GM12865 (cell line): ENCODE measurements at regions not wholly inside any gene's neighbourhood (a gene's known extent, or its start where the extent isn't known, plus 50 kb on each side); places are given as distances from the start of the nearest gene placed in this dataset.

Source experiments
- DNase-seq: peaks from one replicate; pipeline ENCODE4 v3.0.0; 2010; ENCODE audit warnings: low read depth
- H3K4me3 ChIP-seq: 2 replicates; pipeline ENCODE4 v1.5.1; 2011; ENCODE audit warnings: mild to moderate bottlenecking, low read depth, low read length, control low read depth
- TF ChIP-seq, protein P1 (sequence below): IDR thresholded peaks from 2 replicates; pipeline ENCODE4 v1.5.1; 2011; ENCODE audit warnings: low read length, control low read depth, low read depth, inconsistent platforms; ENCODE audit not compliant: insufficient read depth; ENCODE audit errors: missing control alignments

DNA sequence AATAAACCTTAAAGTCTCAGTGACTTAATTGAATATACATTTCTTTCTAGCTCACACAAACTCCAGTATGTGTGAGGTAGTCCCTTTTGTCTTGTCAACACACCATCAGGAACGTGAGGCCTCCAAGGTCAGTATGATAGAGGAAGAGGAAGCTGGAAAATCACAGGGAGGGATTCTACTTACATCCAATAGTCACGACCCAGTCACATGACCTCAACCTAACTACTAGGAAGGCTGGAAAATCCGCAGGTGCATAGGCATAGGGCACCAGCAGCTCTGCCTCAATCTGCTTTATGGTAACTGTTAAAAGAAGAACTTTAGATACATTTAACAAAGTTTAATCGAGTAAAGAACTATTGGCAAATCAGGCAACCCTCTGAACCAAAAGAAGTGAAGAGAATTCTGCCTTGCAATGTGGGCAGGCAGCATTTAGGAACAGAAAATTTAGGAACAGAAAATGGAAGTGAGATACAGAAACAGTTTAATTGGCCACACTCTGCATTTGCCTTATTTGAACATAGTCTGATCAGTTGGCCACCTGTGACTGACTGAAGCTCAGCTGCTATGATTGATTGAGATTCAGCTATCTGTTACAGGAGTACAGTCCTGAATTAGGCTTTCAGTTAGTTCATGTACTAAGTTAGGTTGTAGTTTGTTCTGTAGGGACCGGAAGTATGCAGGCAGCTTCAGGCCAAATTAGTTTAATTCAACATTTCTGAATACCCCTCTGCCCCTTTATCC is 165.0 kb upstream of the PARD3B start:
- DNase-seq, result no peak
- TF ChIP-seq, protein P1, sequence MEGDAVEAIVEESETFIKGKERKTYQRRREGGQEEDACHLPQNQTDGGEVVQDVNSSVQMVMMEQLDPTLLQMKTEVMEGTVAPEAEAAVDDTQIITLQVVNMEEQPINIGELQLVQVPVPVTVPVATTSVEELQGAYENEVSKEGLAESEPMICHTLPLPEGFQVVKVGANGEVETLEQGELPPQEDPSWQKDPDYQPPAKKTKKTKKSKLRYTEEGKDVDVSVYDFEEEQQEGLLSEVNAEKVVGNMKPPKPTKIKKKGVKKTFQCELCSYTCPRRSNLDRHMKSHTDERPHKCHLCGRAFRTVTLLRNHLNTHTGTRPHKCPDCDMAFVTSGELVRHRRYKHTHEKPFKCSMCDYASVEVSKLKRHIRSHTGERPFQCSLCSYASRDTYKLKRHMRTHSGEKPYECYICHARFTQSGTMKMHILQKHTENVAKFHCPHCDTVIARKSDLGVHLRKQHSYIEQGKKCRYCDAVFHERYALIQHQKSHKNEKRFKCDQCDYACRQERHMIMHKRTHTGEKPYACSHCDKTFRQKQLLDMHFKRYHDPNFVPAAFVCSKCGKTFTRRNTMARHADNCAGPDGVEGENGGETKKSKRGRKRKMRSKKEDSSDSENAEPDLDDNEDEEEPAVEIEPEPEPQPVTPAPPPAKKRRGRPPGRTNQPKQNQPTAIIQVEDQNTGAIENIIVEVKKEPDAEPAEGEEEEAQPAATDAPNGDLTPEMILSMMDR, result no peak
- no peak overlapping the region for H3K4me3 ChIP-seq

DNA sequence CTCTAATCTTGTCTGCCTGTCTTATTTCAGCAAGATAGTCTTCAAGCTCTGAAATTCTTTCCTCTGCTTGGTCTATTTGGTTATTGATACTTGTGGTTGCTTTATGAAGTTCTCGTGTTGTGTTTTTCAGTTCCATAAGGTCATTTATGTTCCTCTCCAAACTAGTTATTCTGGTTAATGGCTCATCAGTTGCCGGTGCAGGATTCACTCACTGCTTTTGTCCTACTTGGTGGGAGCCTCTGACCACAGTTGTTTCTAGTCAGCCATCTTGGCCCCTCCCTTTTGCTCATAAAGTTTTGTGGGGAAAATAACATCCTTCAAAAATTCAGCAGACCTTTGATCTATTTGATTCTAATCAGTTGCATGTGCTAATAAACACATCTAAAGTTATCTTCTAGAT is 158.6 kb upstream of the PARD3B start:
- TF ChIP-seq, protein P1, result no peak
- DNase-seq, result no peak
- no peak overlapping the region for H3K4me3 ChIP-seq

DNA sequence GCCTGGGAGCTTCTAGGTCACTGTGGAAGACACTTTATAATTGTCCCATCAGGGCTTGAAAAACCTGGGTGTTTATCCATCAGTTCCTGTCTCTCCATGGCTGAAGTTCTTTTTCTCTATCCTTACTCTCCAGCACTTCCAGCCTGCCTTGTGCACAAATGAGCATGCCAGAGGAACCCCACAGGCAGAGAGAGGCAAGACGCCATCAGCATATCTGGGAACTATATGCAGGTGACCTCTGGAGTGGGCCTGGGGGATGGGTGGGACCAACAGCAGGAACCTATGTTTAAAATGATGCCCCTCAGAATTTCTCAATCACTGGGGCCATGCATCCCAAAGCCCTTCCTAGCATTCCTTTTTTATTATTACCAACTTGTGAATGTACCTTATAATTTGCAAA is 156.2 kb upstream of the PARD3B start:
- no peak for DNase-seq
- H3K4me3 ChIP-seq, result no peak overlapping the region
- TF ChIP-seq, protein P1, result no peak

DNA sequence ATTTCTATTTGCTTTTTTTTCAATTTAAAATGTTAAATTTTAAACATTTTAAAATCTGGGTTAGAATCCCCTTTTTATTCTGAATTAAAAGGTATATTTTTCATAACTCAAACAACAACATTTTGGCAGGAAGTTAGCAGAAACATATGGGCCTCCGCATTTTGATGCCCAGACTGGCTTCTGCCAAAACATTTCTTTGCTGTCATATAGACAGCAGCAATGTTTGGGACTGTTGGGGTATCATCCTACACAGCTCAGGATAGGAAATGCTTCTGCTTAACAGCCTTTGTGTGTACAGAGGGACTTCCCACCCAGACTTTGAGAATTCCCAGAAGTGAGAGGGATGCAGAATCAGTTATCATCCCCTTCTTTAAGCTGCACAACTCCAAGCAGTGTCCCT is 155.4 kb upstream of the PARD3B start:
- TF ChIP-seq, protein P1, result no peak
- DNase-seq, result no peak
- H3K4me3 ChIP-seq, result no peak overlapping the region

DNA sequence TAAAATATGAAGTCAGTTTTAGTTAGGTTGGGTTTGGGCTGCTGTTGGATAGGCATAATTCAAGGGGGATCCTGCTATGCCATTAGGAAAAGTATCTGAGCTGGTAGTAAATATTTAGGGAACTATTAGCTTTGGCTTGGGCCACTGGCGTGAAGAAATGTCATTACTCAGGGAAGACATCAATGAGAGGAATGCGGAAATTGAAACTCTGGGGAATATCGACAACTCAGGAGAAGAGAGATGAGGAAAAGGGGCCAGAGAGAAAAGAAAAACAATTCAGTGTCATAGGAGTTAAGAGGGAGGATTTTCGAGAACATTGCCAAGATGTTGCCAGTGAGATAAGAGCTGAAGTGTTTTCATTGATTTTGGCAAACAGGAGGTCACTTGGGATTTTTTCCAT is 149.7 kb upstream of the PARD3B start:
- no peak overlapping the region for H3K4me3 ChIP-seq
- DNase-seq, result no peak
- TF ChIP-seq, protein P1, result no peak

DNA sequence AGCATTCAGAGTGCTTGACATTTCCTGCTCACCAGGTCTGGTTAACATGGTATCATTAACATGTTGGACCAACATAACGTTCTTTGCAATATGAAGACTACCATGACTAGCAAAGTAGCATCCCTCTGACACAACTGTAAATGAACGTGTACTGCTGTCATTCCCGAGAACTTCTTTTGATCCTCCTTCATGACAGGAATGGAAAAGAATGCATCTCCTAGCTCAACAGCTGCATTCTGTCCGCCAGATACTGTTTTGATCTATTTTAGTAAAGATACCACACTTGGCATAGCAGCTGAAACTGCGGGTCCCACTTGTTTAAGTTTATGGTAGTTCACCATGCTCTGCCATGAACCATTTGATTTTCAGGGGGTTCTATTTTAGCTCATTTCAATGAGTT is 144.2 kb upstream of the PARD3B start:
- TF ChIP-seq, protein P1, result no peak
- no peak overlapping the region for H3K4me3 ChIP-seq
- no peak for DNase-seq
